AG09319 (cell line): ENCODE measurements at regions not wholly inside any gene's neighbourhood (a gene's known extent, or its start where the extent isn't known, plus 50 kb on each side); places are given as distances from the start of the nearest gene placed in this dataset.

Experiments
- DNase-seq: peaks from one replicate; pipeline ENCODE4 v3.0.0-alpha.2; 2010; ENCODE audit warnings: low read depth; ENCODE audit errors: extremely low read depth
- CTCF ChIP-seq: IDR thresholded peaks from 2 replicates; pipeline ENCODE4 v1.5.1; 2011; ENCODE audit warnings: low read depth, mild to moderate bottlenecking, inconsistent platforms, low read length, moderate library complexity

GRCh38 chr14:98867726-98868125 is 404.3 kb downstream of the BCL11B start:
- no peak for DNase-seq
- no peak for TF ChIP-seq CTCF

GRCh38 chr14:98868866-98869265 is 403.1 kb downstream of the BCL11B start:
- DNase-seq = no peak
- TF ChIP-seq CTCF = no peak

- no peak for DNase-seq
- no peak for TF ChIP-seq CTCF
Measured at GRCh38 chr14:98871796-98872195, 400.2 kb downstream of the BCL11B start.

- DNase-seq = no peak
- no peak for TF ChIP-seq CTCF
Measured at GRCh38 chr14:98877065-98877464, 394.9 kb downstream of the BCL11B start.

- TF ChIP-seq CTCF = no peak
Measured at GRCh38 chr14:98878282-98878681, 393.7 kb downstream of the BCL11B start.

GRCh38 chr14:98886982-98887381 is 385.0 kb downstream of the BCL11B start:
- no peak for TF ChIP-seq CTCF
- no peak for DNase-seq

More at GRCh38 chr14:98878282-98878681, 393.7 kb downstream of the BCL11B start:
- DNase-seq = no peak

GRCh38 chr14:98888281-98888680 is 383.7 kb downstream of the BCL11B start:
- DNase-seq = no peak
- no peak for TF ChIP-seq CTCF
